ENCODE measurements at regions not wholly inside any gene's neighbourhood (a gene's known extent, or its start where the extent isn't known, plus 50 kb on each side); places are given as distances from the start of the nearest gene placed in this dataset.

- DNase-seq = no peak
Measured at GRCh38 chr1:198906739-198907422, 268.0 kb downstream of the PTPRC start.

- no peak for DNase-seq
Measured at GRCh38 chr1:198907423-198907746, 268.5 kb downstream of the PTPRC start.

GRCh38 chr1:198908995-198909394, 270.2 kb downstream of the PTPRC start:
- DNase-seq = no peak

GRCh38 chr1:198909973-198910372, 271.1 kb downstream of the PTPRC start:
- no peak for DNase-seq

- DNase-seq = no peak
Measured at GRCh38 chr1:198910816-198911215, 272.0 kb downstream of the PTPRC start.

GRCh38 chr1:198912046-198912445, 273.2 kb downstream of the PTPRC start:
- DNase-seq = no peak

- DNase-seq = no peak
Measured at GRCh38 chr1:198913667-198914066, 274.8 kb downstream of the PTPRC start.

- DNase-seq = no peak
Measured at GRCh38 chr1:198915327-198916231, 276.7 kb downstream of the PTPRC start.

- DNase-seq = no peak
Measured at GRCh38 chr1:198917226-198917625, 278.4 kb downstream of the PTPRC start.

GRCh38 chr1:198918920-198919319, 280.1 kb downstream of the PTPRC start:
- DNase-seq = no peak

- DNase-seq = no peak
Measured at GRCh38 chr1:198919667-198920398, 281.0 kb downstream of the PTPRC start.

- DNase-seq = no peak
Measured at GRCh38 chr1:198922638-198923430, 284.0 kb downstream of the PTPRC start.

GRCh38 chr1:198923993-198924392, 285.2 kb downstream of the PTPRC start:
- no peak for DNase-seq

GRCh38 chr1:198925567-198925966, 286.7 kb downstream of the PTPRC start:
- no peak for DNase-seq

- no peak for DNase-seq
Measured at GRCh38 chr1:198927129-198927528, 288.3 kb downstream of the PTPRC start.

- DNase-seq = no peak
Measured at GRCh38 chr1:198929111-198929604, 290.3 kb downstream of the PTPRC start.

- no peak for DNase-seq
Measured at GRCh38 chr1:198929961-198930599, 291.2 kb downstream of the PTPRC start.

- no peak for DNase-seq
Measured at GRCh38 chr1:198932351-198932991, 293.6 kb downstream of the PTPRC start.

GRCh38 chr1:198933515-198934222, 294.8 kb downstream of the PTPRC start:
- no peak for DNase-seq

- no peak for DNase-seq
Measured at GRCh38 chr1:198934426-198934825, 295.6 kb downstream of the PTPRC start.

- DNase-seq = peak; percentile 35
Measured at GRCh38 chr1:198934901-198935305, 296.1 kb downstream of the PTPRC start.

Data from activated CD4-positive, CD25-positive, alpha-beta regulatory T cell treated with anti-CD3 and anti-CD28 coated beads, Interleukin-2, amount 50 U/mL, for 72 hours (primary cell).